ENCODE measurements at regions not wholly inside any gene's neighbourhood (a gene's known extent, or its start where the extent isn't known, plus 50 kb on each side); places are given as distances from the start of the nearest gene placed in this dataset.

DNA sequence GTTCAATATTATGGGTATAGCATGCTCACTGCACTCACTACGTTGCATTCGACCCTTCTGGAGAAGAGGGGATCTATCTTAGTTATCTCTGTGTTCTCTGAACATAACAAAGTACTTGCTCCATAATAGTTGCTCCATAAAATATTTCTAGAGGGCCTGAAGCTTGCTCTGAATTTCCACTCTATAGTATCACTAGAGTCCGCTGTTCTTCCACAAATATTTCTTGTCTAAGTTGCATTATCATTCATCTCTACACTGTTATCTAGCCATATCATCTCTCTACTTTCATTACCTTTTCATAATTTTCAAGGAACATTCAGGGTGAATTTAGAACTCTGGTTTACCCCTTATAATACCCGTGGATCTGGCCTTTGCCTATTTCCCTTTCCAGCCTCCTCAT is 246.1 kb upstream of the PDE3A start:
- no peak overlapping the region for H3K27ac ChIP-seq (ENCODE audit: insufficient read depth, low read length)
- no peak overlapping the region for H3K14ac ChIP-seq (replicated peaks; ENCODE audit: low read depth, low read length)
- no peak for TF ChIP-seq POLR2A (IDR thresholded peaks at IDR 0.05; ENCODE audit: low read depth, low read length)
- TF ChIP-seq, protein P1, sequence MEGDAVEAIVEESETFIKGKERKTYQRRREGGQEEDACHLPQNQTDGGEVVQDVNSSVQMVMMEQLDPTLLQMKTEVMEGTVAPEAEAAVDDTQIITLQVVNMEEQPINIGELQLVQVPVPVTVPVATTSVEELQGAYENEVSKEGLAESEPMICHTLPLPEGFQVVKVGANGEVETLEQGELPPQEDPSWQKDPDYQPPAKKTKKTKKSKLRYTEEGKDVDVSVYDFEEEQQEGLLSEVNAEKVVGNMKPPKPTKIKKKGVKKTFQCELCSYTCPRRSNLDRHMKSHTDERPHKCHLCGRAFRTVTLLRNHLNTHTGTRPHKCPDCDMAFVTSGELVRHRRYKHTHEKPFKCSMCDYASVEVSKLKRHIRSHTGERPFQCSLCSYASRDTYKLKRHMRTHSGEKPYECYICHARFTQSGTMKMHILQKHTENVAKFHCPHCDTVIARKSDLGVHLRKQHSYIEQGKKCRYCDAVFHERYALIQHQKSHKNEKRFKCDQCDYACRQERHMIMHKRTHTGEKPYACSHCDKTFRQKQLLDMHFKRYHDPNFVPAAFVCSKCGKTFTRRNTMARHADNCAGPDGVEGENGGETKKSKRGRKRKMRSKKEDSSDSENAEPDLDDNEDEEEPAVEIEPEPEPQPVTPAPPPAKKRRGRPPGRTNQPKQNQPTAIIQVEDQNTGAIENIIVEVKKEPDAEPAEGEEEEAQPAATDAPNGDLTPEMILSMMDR (conservative IDR thresholded peaks at IDR 0.05; ENCODE audit: low read depth, low read length), result no peak
- H4K20me1 ChIP-seq (ENCODE audit: insufficient read depth, low read length), result no peaks in the 10 kb centered on the region
- no peak overlapping the region for H2BK20ac ChIP-seq (ENCODE audit: low read depth, low read length)
- no peak overlapping the region for H2AK5ac ChIP-seq (ENCODE audit: low read depth, low read length)
- H3K4me2 ChIP-seq (ENCODE audit: low read depth, low read length), result no peak overlapping the region
- H3K4me3 ChIP-seq (ENCODE audit: insufficient read depth, low read depth, low read length), result no peak overlapping the region
- dilution Hi-C loops (cut with HindIII; ENCODE audit: low sequenced_read_pairs, unreplicated experiment) (no loop called here), in situ Hi-C loops (cut with MboI; ENCODE audit: low sequenced_read_pairs) (no loop called here), intact Hi-C loops (cut with micrococcal nuclease) (loop anchor here (2.0 kb wide), 1 partner anchor 15 kb away; no protein-coding TSS in a partner anchor)
- no peaks in the 10 kb centered on the region for H3K9me1 ChIP-seq (ENCODE audit: insufficient read depth, low read length)
- no peak overlapping the region for H3K4ac ChIP-seq (ENCODE audit: low read depth, low read length)
- H3K4me1 ChIP-seq (ENCODE audit: control insufficient read depth, insufficient read depth, low read length), result no peaks in the 10 kb centered on the region
- no peak overlapping the region for H2AK9ac ChIP-seq (replicated peaks; ENCODE audit: low read depth, low read length, poor library complexity)
- H3K36me3 ChIP-seq (ENCODE audit: control insufficient read depth, insufficient read depth, low read length), result no peaks in the 10 kb centered on the region
- no peak overlapping the region for H3K18ac ChIP-seq (ENCODE audit: low read depth, low read length)
- CTCF ChIA-PET, result no interaction called here
- WGBS, 2 experiments (ENCODE audit: extremely low coverage in 2 of 2, insufficient read length in 1 of 2), result 80% methylated on average over 1 of the region's 4 CpGs; no CpG with 5 or more reads in 1 of the 2 experiments
- no peak overlapping the region for H2BK120ac ChIP-seq (ENCODE audit: low read depth, low read length)
- no peak overlapping the region for H2BK5ac ChIP-seq (ENCODE audit: low read depth, low read length, poor library complexity, severe bottlenecking)
- no peak overlapping the region for H4K91ac ChIP-seq (ENCODE audit: insufficient read depth, low read depth, low read length)
- no peak overlapping the region for H3K23ac ChIP-seq (ENCODE audit: low read depth, low read length)
- H3K27me3 ChIP-seq (ENCODE audit: control insufficient read depth, insufficient read depth, low read length), result no peaks in the 10 kb centered on the region
- H4K8ac ChIP-seq (ENCODE audit: low read depth in 2 of 2, low read length in 2 of 2), result no peak overlapping the region
- H4K5ac ChIP-seq (ENCODE audit: low read depth, low read length), result no peak overlapping the region
- no peak overlapping the region for H2BK15ac ChIP-seq (ENCODE audit: low read depth, low read length)
- POLR2A ChIA-PET (ENCODE audit: unreplicated experiment), result no interaction called here
- no peaks in the 10 kb centered on the region for H3K79me1 ChIP-seq (ENCODE audit: low read depth in 1 of 2, low read length in 2 of 2)
- DNase-seq (no peak), ATAC-seq (ENCODE audit: low read depth) (no peak)
- no peak overlapping the region for H3K56ac ChIP-seq (ENCODE audit: extremely low read depth, insufficient read depth, low read length)
- no TSS peak for BruUV-seq (replicated peaks)
- no peak overlapping the region for H2AFZ ChIP-seq (replicated peaks; ENCODE audit: low read length, poor library complexity)
- H3K9me3 ChIP-seq (ENCODE audit: control insufficient read depth, insufficient read depth, low read length), result no peaks in the 10 kb centered on the region
- H3K9ac ChIP-seq (ENCODE audit: low read depth, low read length), result no peak overlapping the region
